ENCODE measurements at regions not wholly inside any gene's neighbourhood (a gene's known extent, or its start where the extent isn't known, plus 50 kb on each side); places are given as distances from the start of the nearest gene placed in this dataset.

DNA sequence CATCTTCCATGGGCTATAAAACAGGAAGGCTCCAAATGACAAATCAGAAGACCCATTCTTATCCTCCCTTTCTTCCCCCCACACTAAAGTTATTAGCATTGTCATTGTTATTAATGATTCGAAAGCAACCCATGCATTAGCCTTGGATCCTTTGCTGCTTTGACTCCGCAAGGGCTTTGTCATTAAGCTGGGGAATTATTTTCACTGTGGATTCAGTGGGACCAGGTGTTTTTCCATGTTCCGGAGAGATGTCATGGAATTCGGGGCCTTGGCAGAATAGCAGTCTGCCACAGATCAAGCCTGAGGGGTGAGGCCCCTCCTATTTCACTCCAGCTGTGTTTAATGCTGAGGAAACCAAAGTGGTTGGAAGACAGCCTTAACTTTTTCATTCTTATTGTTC, 357.1 kb downstream of the EN1 start:
- Histone ChIP-seq H3K36me3 (ENCODE audit: control insufficient read depth, insufficient read depth, low read length) (no peaks in the 10 kb centered on the region), H3K4me3 (replicated peaks; ENCODE audit: low read depth, low read length) (no peak overlapping the region), H3K27me3 (replicated peaks; ENCODE audit: control insufficient read depth, insufficient read depth, low read length) (no peaks in the 10 kb centered on the region)
- DNase-seq (ENCODE audit: extremely low read depth, insufficient read length), result no peak
- TF ChIP-seq, protein P1, sequence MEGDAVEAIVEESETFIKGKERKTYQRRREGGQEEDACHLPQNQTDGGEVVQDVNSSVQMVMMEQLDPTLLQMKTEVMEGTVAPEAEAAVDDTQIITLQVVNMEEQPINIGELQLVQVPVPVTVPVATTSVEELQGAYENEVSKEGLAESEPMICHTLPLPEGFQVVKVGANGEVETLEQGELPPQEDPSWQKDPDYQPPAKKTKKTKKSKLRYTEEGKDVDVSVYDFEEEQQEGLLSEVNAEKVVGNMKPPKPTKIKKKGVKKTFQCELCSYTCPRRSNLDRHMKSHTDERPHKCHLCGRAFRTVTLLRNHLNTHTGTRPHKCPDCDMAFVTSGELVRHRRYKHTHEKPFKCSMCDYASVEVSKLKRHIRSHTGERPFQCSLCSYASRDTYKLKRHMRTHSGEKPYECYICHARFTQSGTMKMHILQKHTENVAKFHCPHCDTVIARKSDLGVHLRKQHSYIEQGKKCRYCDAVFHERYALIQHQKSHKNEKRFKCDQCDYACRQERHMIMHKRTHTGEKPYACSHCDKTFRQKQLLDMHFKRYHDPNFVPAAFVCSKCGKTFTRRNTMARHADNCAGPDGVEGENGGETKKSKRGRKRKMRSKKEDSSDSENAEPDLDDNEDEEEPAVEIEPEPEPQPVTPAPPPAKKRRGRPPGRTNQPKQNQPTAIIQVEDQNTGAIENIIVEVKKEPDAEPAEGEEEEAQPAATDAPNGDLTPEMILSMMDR (IDR thresholded peaks at IDR 0.05; ENCODE audit: insufficient read depth, low read length, poor library complexity, severe bottlenecking), result no peak

DNA sequence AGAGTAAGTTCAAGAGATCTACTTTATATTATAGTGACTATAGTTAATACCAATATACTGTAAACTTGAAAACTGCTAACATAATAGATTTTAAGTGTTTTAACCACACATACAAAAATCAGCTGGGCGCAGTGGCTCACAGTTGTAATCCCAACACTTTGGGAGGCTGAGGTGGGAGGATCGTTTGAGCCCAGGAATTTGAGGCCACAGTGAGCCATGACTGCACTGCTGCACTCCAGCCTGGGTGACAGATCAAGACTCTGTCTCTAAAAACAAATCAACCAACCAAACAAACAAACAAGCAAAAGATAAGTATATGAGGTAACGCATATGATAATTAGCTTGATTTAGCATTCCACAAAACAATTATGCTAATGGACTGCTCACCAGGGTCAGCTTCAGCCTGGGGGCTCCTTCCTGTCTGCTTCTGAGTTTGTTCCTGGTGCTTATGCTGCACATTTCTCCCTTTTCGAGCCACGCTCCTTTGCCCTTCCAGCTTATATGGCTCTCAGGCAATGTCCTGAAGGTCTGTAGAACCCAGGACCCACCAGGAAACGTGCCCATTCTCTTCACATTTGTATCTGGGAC, 357.6 kb downstream of the EN1 start:
- no peak overlapping the region for H3K4me3 ChIP-seq (replicated peaks; ENCODE audit: low read depth, low read length)
- H3K36me3 ChIP-seq (ENCODE audit: control insufficient read depth, insufficient read depth, low read length), result no peaks in the 10 kb centered on the region
- no peak for DNase-seq (ENCODE audit: extremely low read depth, insufficient read length)
- TF ChIP-seq, protein P1 (IDR thresholded peaks at IDR 0.05; ENCODE audit: insufficient read depth, low read length, poor library complexity, severe bottlenecking), result no peak
- H3K27me3 ChIP-seq (replicated peaks; ENCODE audit: control insufficient read depth, insufficient read depth, low read length), result no peaks in the 10 kb centered on the region

DNA sequence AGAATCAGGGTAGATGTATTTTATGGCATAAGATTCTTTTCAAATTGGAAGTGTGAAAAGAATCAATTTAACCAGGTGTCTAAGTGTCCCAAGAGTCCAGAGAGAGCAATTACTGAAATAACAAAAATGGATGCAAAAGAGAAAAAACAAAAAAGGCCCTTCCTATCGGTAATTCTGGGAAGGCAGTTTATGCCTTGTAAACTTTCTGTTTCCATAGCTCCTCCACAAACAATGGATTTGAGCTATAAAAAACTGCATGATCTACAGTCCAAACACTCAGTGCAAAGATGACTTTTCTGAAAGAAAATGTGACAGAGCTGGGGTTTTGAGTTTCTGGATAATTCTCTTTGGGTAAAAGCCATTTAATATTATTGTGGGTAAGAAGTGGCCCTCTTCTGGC, 366.1 kb downstream of the EN1 start:
- H3K27me3 ChIP-seq (replicated peaks; ENCODE audit: control insufficient read depth, insufficient read depth, low read length), result no peaks in the 10 kb centered on the region
- no peak for DNase-seq (ENCODE audit: extremely low read depth, insufficient read length)
- H3K4me3 ChIP-seq (replicated peaks; ENCODE audit: low read depth, low read length), result no peak overlapping the region
- H3K36me3 ChIP-seq (ENCODE audit: control insufficient read depth, insufficient read depth, low read length), result no peaks in the 10 kb centered on the region
- TF ChIP-seq, protein P1 (IDR thresholded peaks at IDR 0.05; ENCODE audit: insufficient read depth, low read length, poor library complexity, severe bottlenecking), result no peak

DNA sequence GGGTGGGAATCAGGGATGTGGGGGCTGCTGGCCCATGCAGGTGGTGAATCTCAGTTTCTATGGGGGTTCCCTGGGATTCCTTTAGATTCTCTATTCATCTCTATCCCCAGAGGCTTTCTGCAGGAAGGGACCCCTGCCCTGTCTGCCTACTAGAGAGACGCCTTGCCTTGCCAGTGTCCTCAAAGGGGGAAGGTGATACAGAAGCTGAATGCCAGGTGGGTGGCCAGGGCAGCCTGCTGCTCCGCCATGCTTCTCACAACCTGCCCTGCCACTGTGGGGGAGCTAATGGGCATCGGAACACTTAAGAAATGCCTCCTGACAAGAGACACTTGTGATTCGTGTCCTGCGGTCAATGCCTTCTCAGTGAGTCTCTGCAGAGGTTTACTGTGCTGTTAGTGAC, 368.4 kb downstream of the EN1 start:
- no peak overlapping the region for H3K4me3 ChIP-seq (replicated peaks; ENCODE audit: low read depth, low read length)
- no peaks in the 10 kb centered on the region for H3K27me3 ChIP-seq (replicated peaks; ENCODE audit: control insufficient read depth, insufficient read depth, low read length)
- no peaks in the 10 kb centered on the region for H3K36me3 ChIP-seq (ENCODE audit: control insufficient read depth, insufficient read depth, low read length)
- DNase-seq (ENCODE audit: extremely low read depth, insufficient read length), result no peak
- TF ChIP-seq, protein P1 (IDR thresholded peaks at IDR 0.05; ENCODE audit: insufficient read depth, low read length, poor library complexity, severe bottlenecking), result no peak

DNA sequence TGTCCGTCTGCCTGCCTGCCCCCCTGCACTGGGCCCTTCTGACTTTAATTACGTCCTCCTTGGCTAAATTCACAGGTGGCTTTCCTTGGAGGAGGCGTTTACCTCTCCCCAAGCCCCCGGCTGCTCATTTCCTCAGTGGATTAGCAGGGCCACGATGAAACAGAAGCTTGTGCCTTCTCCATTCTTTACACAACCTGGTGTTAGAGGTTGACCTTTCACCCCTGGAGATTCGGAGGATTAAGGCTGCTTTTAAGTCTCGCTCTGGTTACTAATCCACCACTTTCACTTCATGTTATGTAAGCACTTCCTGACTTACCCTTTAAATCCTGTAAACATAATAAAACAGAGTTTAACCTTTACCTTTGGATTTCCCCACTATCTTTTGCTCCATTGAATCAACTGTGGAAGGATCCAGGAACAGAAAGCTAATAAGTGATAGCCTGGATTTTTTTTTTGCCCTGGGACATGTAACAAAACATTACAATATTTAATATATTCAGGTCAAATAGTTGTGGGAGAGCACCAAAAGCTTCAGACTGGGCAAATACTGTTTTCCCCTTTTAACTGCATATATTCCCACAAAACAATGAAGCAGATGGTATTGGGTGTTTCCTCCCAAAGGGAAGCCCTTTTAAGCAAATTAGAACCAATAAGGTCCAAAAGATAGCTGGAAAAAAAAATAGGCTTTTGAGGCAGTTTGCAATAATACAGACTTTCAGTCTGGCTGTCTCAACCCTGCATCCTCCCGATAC, 370.2 kb downstream of the EN1 start:
- TF ChIP-seq, protein P1 (IDR thresholded peaks at IDR 0.05; ENCODE audit: insufficient read depth, low read length, poor library complexity, severe bottlenecking), result no peak
- H3K27me3 ChIP-seq (replicated peaks; ENCODE audit: control insufficient read depth, insufficient read depth, low read length), result no peaks in the 10 kb centered on the region
- H3K4me3 ChIP-seq (replicated peaks; ENCODE audit: low read depth, low read length), result no peak overlapping the region
- H3K36me3 ChIP-seq (ENCODE audit: control insufficient read depth, insufficient read depth, low read length), result no peaks in the 10 kb centered on the region
- DNase-seq (ENCODE audit: extremely low read depth, insufficient read length), result no peak
